ENCODE measurements at regions not wholly inside any gene's neighbourhood (a gene's known extent, or its start where the extent isn't known, plus 50 kb on each side); places are given as distances from the start of the nearest gene placed in this dataset.
"Not testable (repeated sequence)": the region's sequence is repeated elsewhere in the genome, so short reads cannot be mapped to it uniquely, and the experiment has no call there.

GRCh38 chr3:87968668-87969067 lies 90.1 kb downstream of the CGGBP1 start:
- no peak for DNase-seq (ENCODE audit: low spot score in 2 of 2)
- intact Hi-C loops (cut with DNase I) = no loop called here
- H3K4me3 ChIP-seq = no peak overlapping the region
- H3K27ac ChIP-seq = no peak overlapping the region
- no peaks in the 10 kb centered on the region for H3K27me3 ChIP-seq
- H3K4me1 ChIP-seq = no peaks in the 10 kb centered on the region
- H3K36me3 ChIP-seq = no peaks in the 10 kb centered on the region
- TF ChIP-seq, protein P1, sequence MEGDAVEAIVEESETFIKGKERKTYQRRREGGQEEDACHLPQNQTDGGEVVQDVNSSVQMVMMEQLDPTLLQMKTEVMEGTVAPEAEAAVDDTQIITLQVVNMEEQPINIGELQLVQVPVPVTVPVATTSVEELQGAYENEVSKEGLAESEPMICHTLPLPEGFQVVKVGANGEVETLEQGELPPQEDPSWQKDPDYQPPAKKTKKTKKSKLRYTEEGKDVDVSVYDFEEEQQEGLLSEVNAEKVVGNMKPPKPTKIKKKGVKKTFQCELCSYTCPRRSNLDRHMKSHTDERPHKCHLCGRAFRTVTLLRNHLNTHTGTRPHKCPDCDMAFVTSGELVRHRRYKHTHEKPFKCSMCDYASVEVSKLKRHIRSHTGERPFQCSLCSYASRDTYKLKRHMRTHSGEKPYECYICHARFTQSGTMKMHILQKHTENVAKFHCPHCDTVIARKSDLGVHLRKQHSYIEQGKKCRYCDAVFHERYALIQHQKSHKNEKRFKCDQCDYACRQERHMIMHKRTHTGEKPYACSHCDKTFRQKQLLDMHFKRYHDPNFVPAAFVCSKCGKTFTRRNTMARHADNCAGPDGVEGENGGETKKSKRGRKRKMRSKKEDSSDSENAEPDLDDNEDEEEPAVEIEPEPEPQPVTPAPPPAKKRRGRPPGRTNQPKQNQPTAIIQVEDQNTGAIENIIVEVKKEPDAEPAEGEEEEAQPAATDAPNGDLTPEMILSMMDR (IDR thresholded peaks at IDR 0.05) = no peak
- H3K9me3 ChIP-seq = no peaks in the 10 kb centered on the region

- intact Hi-C loops (cut with DNase I) = no loop called here
- Histone ChIP-seq H3K27me3 (no peaks in the 10 kb centered on the region), H3K9me3 (no peaks in the 10 kb centered on the region), H3K36me3 (no peaks in the 10 kb centered on the region), H3K4me3 (no peak overlapping the region), H3K27ac (no peak overlapping the region), H3K4me1 (no peaks in the 10 kb centered on the region)
- TF ChIP-seq, protein P1 (IDR thresholded peaks at IDR 0.05) = no peak
- DNase-seq (ENCODE audit: low spot score in 2 of 2) = no peak
Measured at GRCh38 chr3:87958289-87958688, 100.5 kb downstream of the CGGBP1 start.

DNA sequence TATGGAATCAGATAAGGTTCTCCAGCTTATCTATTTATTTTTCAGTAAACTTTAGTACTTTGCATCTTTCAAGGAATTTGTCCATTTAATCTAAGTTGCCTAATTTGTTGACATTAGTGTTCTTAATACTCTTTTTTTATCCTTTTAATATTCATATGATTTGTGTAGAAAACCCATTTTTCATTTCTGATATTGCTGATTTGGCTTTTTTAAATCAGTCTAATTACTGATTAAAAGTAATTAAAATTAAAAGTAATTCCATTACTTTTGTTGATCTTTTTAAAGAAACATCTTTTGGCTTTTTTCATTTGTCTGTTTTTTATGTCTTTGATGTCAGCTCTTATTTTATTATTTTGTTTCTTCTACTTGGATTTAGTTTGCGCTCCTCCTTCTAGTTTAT lies 101.2 kb downstream of the CGGBP1 start:
- H3K27me3 ChIP-seq = no peaks in the 10 kb centered on the region
- no peaks in the 10 kb centered on the region for H3K36me3 ChIP-seq
- H3K9me3 ChIP-seq = no peaks in the 10 kb centered on the region
- intact Hi-C loops (cut with DNase I) = no loop called here
- DNase-seq (ENCODE audit: low spot score in 2 of 2) = no peak
- no peak overlapping the region for H3K4me3 ChIP-seq
- TF ChIP-seq, protein P1 (IDR thresholded peaks at IDR 0.05) = no peak
- H3K27ac ChIP-seq = no peak overlapping the region
- H3K4me1 ChIP-seq = no peaks in the 10 kb centered on the region

DNA sequence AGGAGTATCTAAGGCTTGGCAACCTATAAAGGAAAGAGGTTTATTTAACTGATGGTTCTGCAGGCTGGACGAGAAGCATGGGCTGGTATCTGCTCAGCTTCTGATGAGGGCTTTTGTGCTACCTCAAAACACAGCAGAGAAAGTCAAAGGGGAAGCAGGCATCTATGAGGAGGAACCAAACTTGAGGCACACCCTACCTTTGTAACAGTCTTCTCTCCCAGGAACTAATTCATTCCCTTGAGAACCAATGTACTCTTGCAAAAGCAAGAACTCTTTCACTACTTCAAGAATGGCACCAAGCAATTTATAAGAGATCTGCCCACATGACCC lies 109.0 kb downstream of the CGGBP1 start:
- H3K27ac ChIP-seq = no peak overlapping the region
- no peaks in the 10 kb centered on the region for H3K4me1 ChIP-seq
- H3K4me3 ChIP-seq = no peak overlapping the region
- no peaks in the 10 kb centered on the region for H3K27me3 ChIP-seq
- H3K9me3 ChIP-seq = no peaks in the 10 kb centered on the region
- intact Hi-C loops (cut with DNase I) = no loop called here
- DNase-seq (ENCODE audit: low spot score in 2 of 2) = no peak
- H3K36me3 ChIP-seq = no peaks in the 10 kb centered on the region
- TF ChIP-seq, protein P1 (IDR thresholded peaks at IDR 0.05) = no peak

DNA sequence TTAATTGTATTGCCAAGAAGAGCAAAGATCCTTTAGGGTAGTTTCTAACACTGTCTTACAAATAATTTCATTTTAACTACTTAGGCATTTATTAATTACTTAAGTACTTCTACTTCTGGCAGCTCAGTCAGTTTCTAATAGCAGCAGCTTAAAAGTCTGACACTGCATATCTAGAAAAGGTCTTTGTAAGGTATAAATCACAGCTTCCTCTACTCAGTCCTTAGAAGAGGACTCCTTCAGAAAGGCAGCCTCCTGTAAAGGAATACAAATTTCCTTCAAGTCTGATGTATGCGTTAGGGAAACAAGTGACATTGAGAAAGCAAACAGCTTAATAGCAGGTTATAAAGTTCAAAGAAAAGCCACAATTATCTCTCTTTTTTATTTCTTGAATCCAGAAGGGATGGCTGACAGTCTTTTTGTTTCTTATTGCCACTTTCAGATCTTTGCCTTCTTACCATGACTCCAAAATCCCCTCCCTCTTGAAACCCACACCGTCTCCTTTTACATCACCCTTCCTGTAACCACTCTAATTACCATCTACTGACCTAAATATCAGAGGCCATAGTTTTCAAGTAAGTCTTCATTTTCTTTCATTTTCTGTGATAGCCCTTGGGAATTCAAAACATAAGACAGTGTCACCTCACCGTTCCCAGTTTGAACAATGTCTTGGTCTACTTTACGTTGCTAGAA lies 109.5 kb downstream of the CGGBP1 start:
- DNase-seq (ENCODE audit: low spot score in 2 of 2) = no peak
- Histone ChIP-seq H3K4me1 (no peaks in the 10 kb centered on the region), H3K36me3 (no peaks in the 10 kb centered on the region), H3K9me3 (no peaks in the 10 kb centered on the region), H3K27ac (no peak overlapping the region), H3K4me3 (no peak overlapping the region), H3K27me3 (no peaks in the 10 kb centered on the region)
- TF ChIP-seq, protein P1 (IDR thresholded peaks at IDR 0.05) = no peak
- intact Hi-C loops (cut with DNase I) = no loop called here

GRCh38 chr3:87946007-87946406 lies 112.8 kb downstream of the CGGBP1 start:
- H3K9me3 ChIP-seq; DNase-seq (ENCODE audit: low spot score in 2 of 2); H3K36me3 ChIP-seq; H3K4me1 ChIP-seq; H3K27me3 ChIP-seq; intact Hi-C loops (cut with DNase I); H3K4me3 ChIP-seq; H3K27ac ChIP-seq: not testable (repeated sequence)

- H3K27ac ChIP-seq; DNase-seq (ENCODE audit: low spot score in 2 of 2); H3K36me3 ChIP-seq; H3K9me3 ChIP-seq; H3K27me3 ChIP-seq; H3K4me3 ChIP-seq; H3K4me1 ChIP-seq; intact Hi-C loops (cut with DNase I): not testable (repeated sequence)
Measured at GRCh38 chr3:87942256-87942655, 116.5 kb downstream of the CGGBP1 start.
